ENCODE measurements at regions not wholly inside any gene's neighbourhood (a gene's known extent, or its start where the extent isn't known, plus 50 kb on each side); places are given as distances from the start of the nearest gene placed in this dataset.

- H3K4me3 ChIP-seq (ENCODE audit: low read depth, low read length): no peak overlapping the region
- H3K27me3 ChIP-seq (ENCODE audit: control insufficient read depth, insufficient read depth, low read length): no peaks in the 10 kb centered on the region
- DNase-seq (ENCODE audit: low read depth): no peak
- TF ChIP-seq CTCF (IDR thresholded peaks at IDR 0.05; ENCODE audit: insufficient read depth, low read length, poor library complexity, severe bottlenecking): no peak
- H3K36me3 ChIP-seq (ENCODE audit: control insufficient read depth, insufficient read depth, low read length): no peaks in the 10 kb centered on the region
These were observed 102.3 kb upstream of the F3 start for GRCh38 chr1:94643819-94644218.

DNA sequence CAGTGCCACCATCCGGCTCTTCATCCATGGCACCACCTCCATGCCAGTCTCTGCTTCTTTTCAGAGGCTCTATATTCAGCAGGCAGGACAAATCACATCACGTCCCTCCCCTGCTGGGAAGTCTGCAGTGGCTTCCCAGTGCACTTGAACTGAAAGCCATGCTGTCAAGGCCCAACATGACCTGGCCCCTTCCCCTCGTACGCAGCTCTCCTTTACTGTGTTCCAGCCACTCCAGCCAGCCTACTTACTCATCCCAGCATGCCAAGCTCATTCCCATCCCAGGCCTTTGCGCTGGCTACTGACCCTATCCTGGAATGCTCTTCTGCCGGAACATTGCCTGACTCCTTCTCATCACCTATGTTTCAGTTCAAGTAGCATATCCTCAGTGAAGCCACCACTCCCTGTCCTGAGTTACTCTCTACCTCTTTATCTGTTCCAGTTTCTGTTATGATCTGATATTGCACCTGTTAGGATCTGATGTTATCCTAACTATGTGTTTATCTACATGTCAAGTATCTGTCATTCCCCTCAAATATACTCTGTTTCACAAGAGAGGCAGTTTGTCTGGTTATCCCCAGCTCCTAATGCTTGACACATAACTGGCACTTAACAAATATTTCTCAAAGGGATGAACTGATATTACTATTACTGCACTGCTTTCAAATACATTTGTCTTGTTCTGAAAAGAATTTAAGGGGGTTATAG, 101.2 kb upstream of the F3 start:
- TF ChIP-seq CTCF (IDR thresholded peaks at IDR 0.05; ENCODE audit: insufficient read depth, low read length, poor library complexity, severe bottlenecking): no peak
- Histone ChIP-seq H3K27me3 (ENCODE audit: control insufficient read depth, insufficient read depth, low read length) (no peaks in the 10 kb centered on the region), H3K36me3 (ENCODE audit: control insufficient read depth, insufficient read depth, low read length) (no peaks in the 10 kb centered on the region), H3K4me3 (ENCODE audit: low read depth, low read length) (no peak overlapping the region)
- DNase-seq (ENCODE audit: low read depth): no peak

DNA sequence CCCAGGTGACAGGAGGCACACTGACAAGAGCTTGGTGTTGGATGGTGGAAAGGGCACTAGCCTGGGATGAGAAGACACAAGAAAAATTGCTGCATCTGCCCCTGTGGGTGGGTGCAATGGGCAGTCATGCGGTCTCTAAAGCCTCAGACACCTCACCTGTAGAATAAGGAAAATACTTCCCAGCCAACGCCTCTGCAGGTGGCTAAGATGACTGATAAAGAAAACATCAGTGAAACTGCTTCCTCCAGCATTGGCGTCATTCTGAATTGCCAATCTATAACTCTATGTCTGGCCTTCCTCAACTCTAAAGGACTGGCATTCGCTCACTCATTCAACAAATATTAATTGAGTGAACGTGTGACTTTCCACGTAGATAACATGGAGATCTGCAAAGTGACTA, 100.4 kb upstream of the F3 start:
- Histone ChIP-seq H3K4me3 (ENCODE audit: low read depth, low read length) (no peak overlapping the region), H3K27me3 (ENCODE audit: control insufficient read depth, insufficient read depth, low read length) (no peaks in the 10 kb centered on the region), H3K36me3 (ENCODE audit: control insufficient read depth, insufficient read depth, low read length) (no peaks in the 10 kb centered on the region)
- TF ChIP-seq CTCF (IDR thresholded peaks at IDR 0.05; ENCODE audit: insufficient read depth, low read length, poor library complexity, severe bottlenecking): no peak
- peak; percentile 61 for DNase-seq (ENCODE audit: low read depth)

DNA sequence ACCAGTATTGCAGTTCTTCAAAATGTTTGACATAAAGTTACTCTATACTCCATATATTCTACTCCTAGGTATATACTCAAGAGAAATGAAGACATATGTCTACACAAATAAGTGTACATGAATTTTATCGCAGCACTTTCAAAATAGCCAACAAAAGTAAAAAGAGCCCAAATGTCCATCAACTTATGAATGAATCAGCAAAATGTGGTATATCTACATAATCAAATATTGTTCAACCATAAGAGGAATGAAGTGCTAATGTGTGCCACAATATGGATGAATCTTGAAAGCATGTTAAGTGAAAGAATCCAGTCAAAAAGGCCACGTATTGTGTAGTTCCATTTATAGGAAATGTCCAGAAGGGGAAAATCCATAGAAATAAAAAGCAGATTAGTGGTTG, 98.6 kb upstream of the F3 start:
- DNase-seq (ENCODE audit: low read depth): no peak
- Histone ChIP-seq H3K36me3 (ENCODE audit: control insufficient read depth, insufficient read depth, low read length) (no peaks in the 10 kb centered on the region), H3K4me3 (ENCODE audit: low read depth, low read length) (no peak overlapping the region), H3K27me3 (ENCODE audit: control insufficient read depth, insufficient read depth, low read length) (no peaks in the 10 kb centered on the region)
- TF ChIP-seq CTCF (IDR thresholded peaks at IDR 0.05; ENCODE audit: insufficient read depth, low read length, poor library complexity, severe bottlenecking): no peak

DNA sequence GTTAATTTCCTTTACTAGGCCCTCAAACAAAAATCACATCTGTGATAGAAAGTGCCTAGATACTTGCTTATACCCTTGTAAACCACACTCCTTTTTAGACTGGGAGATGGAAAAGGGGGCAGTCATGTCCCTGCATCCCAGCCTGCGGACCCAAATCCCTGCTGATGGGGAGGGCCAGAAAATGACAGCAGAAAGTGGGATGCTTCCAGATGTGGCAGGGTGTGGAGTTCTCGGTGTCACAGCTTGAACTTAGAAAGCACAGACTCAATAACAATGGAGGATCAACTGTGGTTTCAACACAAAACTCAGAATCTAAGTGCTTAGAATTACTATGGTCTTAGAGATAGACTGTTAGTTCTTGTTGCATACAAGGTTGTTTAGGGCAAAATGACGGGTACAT, 95.6 kb upstream of the F3 start:
- H3K36me3 ChIP-seq (ENCODE audit: control insufficient read depth, insufficient read depth, low read length): no peaks in the 10 kb centered on the region
- no peak overlapping the region for H3K4me3 ChIP-seq (ENCODE audit: low read depth, low read length)
- DNase-seq (ENCODE audit: low read depth): no peak
- H3K27me3 ChIP-seq (ENCODE audit: control insufficient read depth, insufficient read depth, low read length): no peaks in the 10 kb centered on the region
- TF ChIP-seq CTCF (IDR thresholded peaks at IDR 0.05; ENCODE audit: insufficient read depth, low read length, poor library complexity, severe bottlenecking): no peak

DNA sequence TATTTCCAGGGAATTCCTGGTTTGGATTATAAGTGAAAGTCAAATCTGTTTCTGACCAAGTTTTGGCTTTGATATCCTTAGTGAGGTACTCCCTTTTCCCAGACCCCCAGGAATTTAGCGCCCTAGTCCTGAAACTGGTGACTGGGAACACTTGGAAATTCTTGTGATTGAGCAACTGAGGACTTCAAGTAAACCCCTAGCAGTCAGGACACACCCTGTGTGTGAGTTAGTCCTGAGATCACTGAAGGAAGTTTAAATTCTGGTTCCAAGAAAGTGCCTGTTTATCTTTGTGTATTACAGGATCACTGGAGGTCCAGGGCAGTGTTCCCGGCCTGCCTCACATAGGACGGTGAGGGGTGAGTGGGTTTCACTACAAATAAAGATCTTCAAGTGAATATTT, 95.1 kb upstream of the F3 start:
- TF ChIP-seq CTCF (IDR thresholded peaks at IDR 0.05; ENCODE audit: insufficient read depth, low read length, poor library complexity, severe bottlenecking): no peak
- H3K4me3 ChIP-seq (ENCODE audit: low read depth, low read length): no peak overlapping the region
- DNase-seq (ENCODE audit: low read depth): no peak
- H3K27me3 ChIP-seq (ENCODE audit: control insufficient read depth, insufficient read depth, low read length): no peaks in the 10 kb centered on the region
- H3K36me3 ChIP-seq (ENCODE audit: control insufficient read depth, insufficient read depth, low read length): no peaks in the 10 kb centered on the region

Data from kidney epithelial cell (primary cell).